Keratinocyte (primary cell): ENCODE measurements at regions not wholly inside any gene's neighbourhood (a gene's known extent, or its start where the extent isn't known, plus 50 kb on each side); places are given as distances from the start of the nearest gene placed in this dataset.

Experiments
- DNase-seq: peaks from one replicate; pipeline ENCODE4 v3.0.0-alpha.2; 2011; ENCODE audit warnings: low read depth, missing footprints, low spot score
- FAIRE-seq: peaks from 2 replicates; lab custom pipeline; 2011; peaks lifted over from hg19 to GRCh38; lab: Jason Lieb, UNC
- H2AFZ ChIP-seq: 2 replicates; pipeline ENCODE4 v1.6.0; 2012; ENCODE audit warnings: low read length, control low read depth, inconsistent platforms; ENCODE audit not compliant: control insufficient read depth
- H3K27ac ChIP-seq: 2 replicates; pipeline ENCODE4 v1.5.1; 2011; ENCODE audit warnings: low read length; ENCODE audit not compliant: control insufficient read depth, insufficient read depth
- H3K27me3 ChIP-seq: 3 replicates; pipeline ENCODE4 v1.6.0; 2011; ENCODE audit warnings: low read length; ENCODE audit not compliant: control insufficient read depth, insufficient read depth; ENCODE audit errors: extremely low read depth
- H3K36me3 ChIP-seq, 2 experiments: 2 replicates in 1 of 2; 3 replicates in 1 of 2; pipeline ENCODE4 v1.5.1; 2011; ENCODE audit warnings: low read length in 2 of 2, mild to moderate bottlenecking in 1 of 2; ENCODE audit not compliant: control insufficient read depth in 2 of 2, insufficient read depth in 2 of 2; ENCODE audit errors: extremely low read depth in 1 of 2
- H3K4me1 ChIP-seq: 3 replicates; pipeline ENCODE4 v1.5.1; 2011; ENCODE audit warnings: low read length; ENCODE audit not compliant: control insufficient read depth, insufficient read depth; ENCODE audit errors: extremely low read depth
- H3K4me2 ChIP-seq: 3 replicates; pipeline ENCODE4 v1.6.0; 2011; ENCODE audit warnings: low read depth, low read length; ENCODE audit not compliant: control insufficient read depth, insufficient read depth; ENCODE audit errors: extremely low read depth
- H3K4me3 ChIP-seq, 3 experiments: fragments of 200-600 bp in 1 of 3; sonication (generic) in 1 of 3; 2 replicates in 2 of 3; 3 replicates in 1 of 3; pipeline ENCODE4 v1.5.1; 2011 to 2016; ENCODE audit warnings: low read length in 3 of 3, mild to moderate bottlenecking in 3 of 3, control low read depth in 2 of 3, inconsistent platforms in 1 of 3, low read depth in 1 of 3, mixed read lengths in 1 of 3, mixed run types in 1 of 3, moderate library complexity in 1 of 3; ENCODE audit not compliant: control insufficient read depth in 2 of 3, insufficient read depth in 2 of 3; ENCODE audit errors: extremely low read depth in 1 of 3
- H3K79me2 ChIP-seq: 2 replicates; pipeline ENCODE4 v1.6.0; 2012; ENCODE audit warnings: low read length; ENCODE audit not compliant: control insufficient read depth, insufficient read depth
- H3K9ac ChIP-seq: 3 replicates; pipeline ENCODE4 v1.6.0; 2011; ENCODE audit warnings: low read length; ENCODE audit not compliant: control insufficient read depth, insufficient read depth; ENCODE audit errors: extremely low read depth
- H3K9me1 ChIP-seq: 3 replicates; pipeline ENCODE4 v1.6.0; 2011; ENCODE audit warnings: low read length; ENCODE audit not compliant: control insufficient read depth, insufficient read depth; ENCODE audit errors: extremely low read depth
- H3K9me3 ChIP-seq: 2 replicates; pipeline ENCODE4 v1.5.1; 2012; ENCODE audit warnings: low read depth, low read length; ENCODE audit not compliant: control insufficient read depth
- H4K20me1 ChIP-seq: 3 replicates; pipeline ENCODE4 v1.6.0; 2011; ENCODE audit warnings: low read length; ENCODE audit not compliant: control insufficient read depth, insufficient read depth; ENCODE audit errors: extremely low read depth
- EZH2 ChIP-seq: IDR thresholded peaks from one replicate; pipeline ENCODE4 v1.6.1; 2012; ENCODE audit warnings: inconsistent platforms, mild to moderate bottlenecking, low read length, moderate library complexity
- dilution Hi-C: fragments of 300-500 bp; cut with MboI; formaldehyde crosslinking; loops from one replicate; pipeline ENCODE4 v1.7.0; 2020; ENCODE audit warnings: low sequenced_read_pairs; ENCODE audit not compliant: extremely low pct_ligation_motif_present
- TF ChIP-seq, protein P1 (sequence below), 3 experiments: IDR thresholded peaks in 1 of 3; conservative IDR thresholded peaks in 1 of 3; optimal IDR thresholded peaks in 1 of 3; 2 replicates in 2 of 3; 3 replicates in 1 of 3; pipeline versions ENCODE3 to v1.5.1; 2011; ENCODE audit warnings: low read length in 3 of 3, mild to moderate bottlenecking in 3 of 3, moderate library complexity in 2 of 3, control low read depth in 1 of 3, inconsistent platforms in 1 of 3; ENCODE audit not compliant: insufficient read depth in 2 of 3; ENCODE audit errors: extremely low read depth in 1 of 3

DNA sequence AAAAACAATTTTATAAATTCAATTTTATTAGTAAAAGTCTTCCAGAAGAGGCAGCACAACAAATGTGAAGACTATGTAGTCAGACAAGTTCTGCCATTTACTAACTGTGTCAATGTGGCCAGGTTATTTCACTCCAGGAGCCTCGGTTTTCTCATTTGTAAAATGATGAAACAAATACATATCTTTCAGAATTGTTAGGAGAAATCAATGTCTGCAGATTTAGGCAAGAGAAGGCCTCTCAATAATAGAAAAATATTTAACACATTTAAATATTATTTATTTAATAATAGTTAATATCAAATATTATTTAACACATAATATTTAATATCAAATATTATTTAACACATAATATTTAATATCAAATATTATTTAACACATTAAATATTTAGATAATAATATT lies 75.6 kb upstream of the PTGFR start:
- no peaks in the 10 kb centered on the region for H3K36me3 ChIP-seq
- H3K4me2 ChIP-seq, result no peak overlapping the region
- H3K9ac ChIP-seq, result no peak overlapping the region
- no peaks in the 10 kb centered on the region for H3K9me1 ChIP-seq
- H3K27me3 ChIP-seq, result no peaks in the 10 kb centered on the region
- no peak overlapping the region for H3K4me3 ChIP-seq
- no peak for TF ChIP-seq EZH2
- TF ChIP-seq, protein P1, sequence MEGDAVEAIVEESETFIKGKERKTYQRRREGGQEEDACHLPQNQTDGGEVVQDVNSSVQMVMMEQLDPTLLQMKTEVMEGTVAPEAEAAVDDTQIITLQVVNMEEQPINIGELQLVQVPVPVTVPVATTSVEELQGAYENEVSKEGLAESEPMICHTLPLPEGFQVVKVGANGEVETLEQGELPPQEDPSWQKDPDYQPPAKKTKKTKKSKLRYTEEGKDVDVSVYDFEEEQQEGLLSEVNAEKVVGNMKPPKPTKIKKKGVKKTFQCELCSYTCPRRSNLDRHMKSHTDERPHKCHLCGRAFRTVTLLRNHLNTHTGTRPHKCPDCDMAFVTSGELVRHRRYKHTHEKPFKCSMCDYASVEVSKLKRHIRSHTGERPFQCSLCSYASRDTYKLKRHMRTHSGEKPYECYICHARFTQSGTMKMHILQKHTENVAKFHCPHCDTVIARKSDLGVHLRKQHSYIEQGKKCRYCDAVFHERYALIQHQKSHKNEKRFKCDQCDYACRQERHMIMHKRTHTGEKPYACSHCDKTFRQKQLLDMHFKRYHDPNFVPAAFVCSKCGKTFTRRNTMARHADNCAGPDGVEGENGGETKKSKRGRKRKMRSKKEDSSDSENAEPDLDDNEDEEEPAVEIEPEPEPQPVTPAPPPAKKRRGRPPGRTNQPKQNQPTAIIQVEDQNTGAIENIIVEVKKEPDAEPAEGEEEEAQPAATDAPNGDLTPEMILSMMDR (optimal IDR thresholded peaks at IDR 0.05 in 1 of 3, IDR thresholded peaks at IDR 0.05 in 1 of 3, conservative IDR thresholded peaks at IDR 0.05 in 1 of 3; ENCODE audit: extremely low read depth in 1 of 3, insufficient read depth in 2 of 3, low read length in 3 of 3), result no peak
- no peaks in the 10 kb centered on the region for H3K9me3 ChIP-seq
- no peaks in the 10 kb centered on the region for H3K4me1 ChIP-seq
- dilution Hi-C loops, result no loop called here
- FAIRE-seq (no peak), DNase-seq (no peak)
- no peaks in the 10 kb centered on the region for H3K79me2 ChIP-seq
- no peak overlapping the region for H3K27ac ChIP-seq
- no peak overlapping the region for H2AFZ ChIP-seq
- H4K20me1 ChIP-seq, result no peaks in the 10 kb centered on the region

DNA sequence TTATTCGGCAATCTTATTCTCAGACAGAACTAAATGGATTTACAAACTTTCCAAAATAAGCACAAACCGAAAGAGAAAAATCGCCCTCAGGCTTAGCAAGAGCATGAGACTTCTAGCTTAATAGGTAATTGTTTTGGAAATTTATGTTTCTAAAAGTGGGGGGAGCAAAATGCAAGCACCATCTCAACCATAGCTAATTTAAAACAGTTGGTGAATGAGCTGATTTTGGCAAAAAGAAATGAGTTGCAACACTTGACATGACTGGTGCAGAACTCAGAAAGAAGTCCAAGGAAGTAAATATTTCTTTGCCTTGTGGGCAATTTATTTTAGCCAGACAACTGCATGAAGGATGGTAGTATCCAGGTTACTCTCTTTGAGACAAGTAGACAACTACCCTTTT lies 71.5 kb upstream of the PTGFR start:
- FAIRE-seq (no peak), DNase-seq (no peak)
- dilution Hi-C loops, result no loop called here
- H3K9ac ChIP-seq, result no peak overlapping the region
- H3K4me1 ChIP-seq, result no peaks in the 10 kb centered on the region
- H3K36me3 ChIP-seq, result no peaks in the 10 kb centered on the region
- H3K27ac ChIP-seq, result no peak overlapping the region
- H3K79me2 ChIP-seq, result no peaks in the 10 kb centered on the region
- H4K20me1 ChIP-seq, result no peaks in the 10 kb centered on the region
- H2AFZ ChIP-seq, result no peak overlapping the region
- no peak overlapping the region for H3K4me2 ChIP-seq
- no peaks in the 10 kb centered on the region for H3K9me1 ChIP-seq
- H3K27me3 ChIP-seq, result no peaks in the 10 kb centered on the region
- TF ChIP-seq, protein P1 (optimal IDR thresholded peaks at IDR 0.05 in 1 of 3, IDR thresholded peaks at IDR 0.05 in 1 of 3, conservative IDR thresholded peaks at IDR 0.05 in 1 of 3; ENCODE audit: extremely low read depth in 1 of 3, insufficient read depth in 2 of 3, low read length in 3 of 3), result no peak
- TF ChIP-seq EZH2, result no peak
- no peak overlapping the region for H3K4me3 ChIP-seq
- no peaks in the 10 kb centered on the region for H3K9me3 ChIP-seq
